GM21723 (cell line): ENCODE measurements at regions not wholly inside any gene's neighbourhood (a gene's known extent, or its start where the extent isn't known, plus 50 kb on each side); places are given as distances from the start of the nearest gene placed in this dataset.
"Not testable (repeated sequence)": the region's sequence is repeated elsewhere in the genome, so short reads cannot be mapped to it uniquely, and the experiment has no call there.

Experiments
- ATAC-seq: cut with Tn5 transposase; IDR thresholded peaks from one replicate; pipeline ENCODE4 v1.9.1; 2021; ENCODE audit warnings: mild to moderate bottlenecking, moderate library complexity; ENCODE audit not compliant: unreplicated experiment

DNA sequence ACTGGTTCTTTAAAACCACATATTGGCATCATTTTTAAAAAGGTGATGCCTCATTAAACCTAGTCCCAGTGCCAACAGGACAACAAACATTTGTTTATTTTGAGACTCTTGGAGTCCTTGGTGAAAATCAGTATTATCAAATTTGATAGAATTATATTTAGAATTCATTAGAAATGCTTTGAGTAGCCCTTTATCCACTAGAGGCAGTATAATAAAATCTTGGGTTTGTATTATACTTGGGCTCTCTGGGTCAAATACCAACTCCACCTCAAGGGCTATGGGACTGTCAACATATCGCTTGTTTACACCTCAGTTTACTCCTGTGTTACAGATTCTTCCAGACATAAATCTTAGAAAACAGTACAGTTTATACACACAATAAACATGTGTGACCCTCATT is 335.7 kb upstream of the FSTL5 start:
- ATAC-seq, result no peak

DNA sequence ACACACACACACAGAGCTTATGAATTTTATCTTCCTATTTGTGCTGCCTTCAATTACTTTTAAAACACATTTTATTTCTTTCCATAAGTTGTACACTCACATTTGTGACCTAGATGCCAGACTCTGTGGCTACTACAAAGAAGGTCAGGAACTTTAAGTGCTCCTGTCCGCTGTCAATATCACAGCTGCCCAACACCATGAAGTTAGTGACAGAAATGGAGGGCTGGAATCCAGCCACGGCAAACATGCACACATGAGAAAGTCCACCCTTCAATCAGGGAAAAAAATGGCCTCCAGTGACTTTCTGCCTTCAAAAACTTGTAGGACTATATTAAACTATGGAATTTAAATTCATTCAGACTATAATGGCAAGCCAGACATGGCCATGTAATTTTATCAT is 334.4 kb upstream of the FSTL5 start:
- no peak for ATAC-seq

DNA sequence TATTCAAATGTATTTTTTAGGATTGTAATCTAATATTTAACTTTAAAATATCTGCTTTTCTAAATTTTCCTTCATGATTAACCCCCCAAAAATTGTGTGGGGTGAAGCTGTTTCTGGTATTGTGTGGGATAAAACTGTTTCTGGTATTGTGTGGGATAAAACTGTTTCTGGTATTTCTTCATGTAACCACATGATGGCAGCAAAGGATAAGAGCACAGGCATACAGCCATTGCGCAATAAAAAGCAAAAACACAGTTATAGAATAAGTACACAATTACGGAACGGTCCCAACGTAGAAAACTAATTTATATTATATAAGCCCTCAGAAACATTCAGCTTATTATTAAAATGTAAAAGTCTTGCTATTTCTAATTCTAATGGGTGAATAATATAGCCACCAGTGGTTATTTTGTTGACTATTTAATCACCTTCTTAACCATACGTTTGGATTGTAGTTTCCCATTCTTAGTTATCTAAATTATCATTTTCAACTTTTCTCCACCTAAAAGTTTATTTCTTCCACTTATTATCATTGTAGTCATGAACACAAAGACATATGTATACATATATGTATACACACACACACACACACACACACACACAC is 333.9 kb upstream of the FSTL5 start:
- peak; percentile 81 for ATAC-seq

DNA sequence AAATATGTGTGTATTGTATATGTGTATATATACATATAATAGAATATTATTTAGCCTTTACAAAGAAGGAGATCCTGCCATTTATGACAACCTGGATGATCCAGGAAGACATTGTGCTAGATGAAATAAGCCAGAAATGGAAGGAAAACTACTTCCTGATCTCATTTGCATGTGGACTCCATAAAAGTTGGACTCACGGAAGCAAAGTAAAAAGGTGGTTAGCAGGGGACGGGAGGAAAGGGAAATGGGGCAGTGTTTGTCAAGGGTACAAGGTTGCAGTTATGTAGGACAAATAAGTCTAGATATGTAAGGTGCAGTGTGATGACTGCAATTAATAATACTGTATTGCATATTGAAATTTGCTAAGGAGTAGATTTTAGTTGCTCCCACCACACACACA is 331.1 kb upstream of the FSTL5 start:
- no peak for ATAC-seq

DNA sequence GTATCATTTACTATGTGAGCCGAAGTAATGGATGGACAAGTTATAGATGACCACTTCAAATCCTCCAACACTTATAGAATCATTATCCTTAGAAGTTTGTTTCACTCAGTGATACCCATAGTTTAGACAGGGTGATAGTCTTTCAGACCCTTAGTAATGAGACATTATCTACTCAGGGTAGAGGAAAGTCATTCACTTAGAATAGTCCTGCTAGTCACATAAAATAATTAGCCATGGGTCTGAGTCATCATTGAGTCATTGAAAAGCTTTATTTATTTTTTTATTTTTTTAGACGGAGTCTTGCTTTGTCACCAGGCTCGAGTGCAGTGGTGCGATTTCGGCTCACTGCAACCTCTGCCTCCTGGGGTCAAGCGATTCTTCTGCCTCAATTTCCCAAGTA is 321.7 kb upstream of the FSTL5 start:
- no peak for ATAC-seq

DNA sequence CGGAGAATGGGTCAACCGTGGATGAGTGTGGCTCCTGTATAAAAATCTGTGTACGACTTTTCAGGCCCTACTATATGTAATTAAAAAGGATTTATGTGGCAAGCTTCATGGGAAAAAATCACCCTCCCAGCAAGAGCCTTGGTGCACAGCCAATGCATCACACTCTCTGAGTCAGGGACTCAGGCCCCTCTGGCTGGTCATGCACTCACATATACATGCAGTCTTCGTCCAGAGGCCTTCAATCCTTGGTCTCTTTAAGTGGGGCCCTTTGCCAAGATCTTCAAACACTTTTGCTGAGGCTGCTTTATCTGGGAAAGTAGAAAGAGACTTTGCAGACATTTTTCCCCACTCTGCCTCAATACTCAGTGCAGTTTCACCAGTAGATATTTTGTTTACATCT is 311.4 kb upstream of the FSTL5 start:
- no peak for ATAC-seq

DNA sequence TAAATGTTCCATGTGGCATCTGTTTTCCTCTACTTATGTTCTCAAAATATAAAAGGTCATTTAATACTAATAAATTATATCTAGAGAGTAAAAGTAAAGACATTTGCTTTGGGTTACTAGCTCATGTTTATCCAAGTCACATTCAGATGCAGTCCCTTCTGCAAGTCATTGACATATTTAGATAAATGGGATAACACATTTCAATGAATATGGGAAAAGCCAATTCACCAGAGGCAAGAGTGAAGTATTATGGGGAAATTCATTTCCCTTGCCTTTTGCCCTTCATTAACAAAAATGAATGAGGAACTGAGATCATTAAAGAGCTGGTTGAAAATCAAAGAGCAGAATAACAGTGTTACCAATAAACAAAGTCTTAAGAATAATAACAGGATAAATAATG is 306.2 kb upstream of the FSTL5 start:
- no peak for ATAC-seq

DNA sequence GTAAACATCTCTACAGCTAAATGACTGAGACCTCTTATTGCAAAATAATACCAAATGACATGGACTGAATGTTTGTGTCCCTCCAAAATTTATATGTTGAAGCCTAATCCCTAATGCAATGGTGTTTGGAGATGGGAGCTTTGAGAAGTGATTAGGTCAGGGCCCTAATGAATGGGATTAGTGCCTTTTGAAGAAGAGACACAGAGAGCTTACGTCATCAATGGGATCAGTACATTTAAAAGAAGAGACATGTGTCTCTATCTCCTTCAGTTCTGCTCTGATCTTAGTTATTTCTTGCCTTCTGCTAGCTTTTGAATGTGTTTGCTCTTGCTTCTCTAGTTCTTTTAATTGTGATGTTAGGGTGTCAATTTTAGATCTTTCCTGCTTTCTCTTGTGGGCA is 301.6 kb upstream of the FSTL5 start:
- ATAC-seq, result not testable (repeated sequence)

DNA sequence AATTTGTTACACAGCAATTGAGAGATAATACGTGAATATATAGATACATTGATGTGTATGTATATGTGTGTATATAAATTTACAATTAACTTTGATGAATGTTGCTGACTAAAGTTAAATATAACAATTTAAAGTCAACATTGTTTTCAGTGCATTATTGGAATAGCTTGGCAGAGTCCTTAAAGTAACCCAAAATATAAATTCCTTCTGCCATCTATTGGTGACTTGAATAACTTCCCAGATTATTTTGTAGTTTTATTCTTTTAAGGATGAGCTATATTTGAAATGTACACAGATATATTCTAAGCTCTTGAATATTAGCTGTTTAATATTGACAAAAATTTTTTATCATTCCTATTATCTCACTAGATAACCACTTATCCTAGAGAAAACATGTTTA is 298.2 kb upstream of the FSTL5 start:
- ATAC-seq, result no peak

DNA sequence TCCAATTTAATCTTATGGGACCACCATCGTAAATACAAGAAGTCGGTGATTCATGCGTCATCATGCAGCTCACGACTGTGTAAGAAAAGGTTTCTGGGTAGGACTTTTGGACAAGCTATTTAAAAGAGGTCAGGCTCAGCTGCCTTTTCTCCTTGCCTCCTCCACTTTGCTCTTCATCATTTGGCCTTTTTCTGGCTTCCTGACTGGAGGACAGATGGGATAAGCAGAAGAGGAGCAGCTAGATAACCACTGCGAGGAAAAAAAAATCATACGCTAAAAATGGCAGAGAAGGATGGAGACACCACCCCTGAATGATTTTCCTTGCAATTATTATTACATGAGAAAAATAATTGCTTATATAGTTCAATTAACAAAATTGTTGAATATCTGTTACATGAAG is 294.3 kb upstream of the FSTL5 start:
- ATAC-seq, result no peak

DNA sequence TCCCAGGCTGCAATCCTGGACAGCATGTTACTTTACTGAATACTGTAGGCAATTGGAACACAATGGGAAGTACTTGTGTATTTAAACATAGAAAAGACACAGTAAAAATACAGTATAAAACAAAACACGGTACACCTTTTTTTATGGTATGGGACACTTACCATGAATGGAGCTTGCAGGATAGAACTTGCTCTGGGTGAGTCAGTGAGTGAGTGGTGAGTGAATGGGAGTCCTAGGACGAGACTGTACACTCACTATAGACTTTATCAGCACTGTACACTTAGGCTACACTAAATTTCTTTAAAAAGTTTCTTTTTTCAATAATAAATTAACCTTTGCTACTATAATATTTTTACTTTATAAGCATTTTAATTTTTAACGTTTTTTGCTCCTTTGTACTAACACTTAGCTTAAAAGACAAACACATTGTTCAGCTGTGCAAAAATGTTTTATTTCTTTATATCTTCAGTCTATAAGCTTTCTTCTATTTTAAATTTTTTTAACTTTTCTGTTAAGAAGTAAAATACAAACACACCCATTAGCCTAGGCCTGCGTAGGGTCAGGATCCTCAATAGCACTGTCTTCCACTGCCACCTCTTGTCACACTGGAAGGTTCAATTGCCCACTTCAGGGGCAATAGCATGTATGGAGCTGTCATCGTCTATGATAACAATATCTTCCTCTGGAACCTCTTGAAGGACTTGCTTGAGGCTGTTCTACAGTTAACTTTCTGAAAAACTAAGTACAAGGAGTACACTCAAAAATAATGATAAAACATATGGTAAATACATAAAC is 293.5 kb upstream of the FSTL5 start:
- no peak for ATAC-seq

DNA sequence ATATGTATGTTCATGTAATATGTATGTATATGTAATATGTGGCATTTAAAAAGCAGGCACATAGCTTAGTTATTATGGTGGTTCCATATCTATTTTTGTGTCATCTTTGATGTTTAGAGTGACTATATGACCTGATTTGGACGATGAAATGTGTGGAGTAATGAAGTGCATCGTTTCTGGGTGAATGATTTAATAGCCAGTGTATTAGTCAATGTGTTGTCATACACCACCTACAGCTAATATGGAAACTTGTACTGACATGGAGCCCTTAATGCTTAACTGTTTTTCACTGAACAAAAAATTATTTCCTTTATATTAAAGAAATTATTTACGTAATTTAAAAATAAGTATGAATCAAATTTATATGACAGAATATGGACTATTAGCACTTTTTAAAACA is 292.3 kb upstream of the FSTL5 start:
- ATAC-seq, result no peak

DNA sequence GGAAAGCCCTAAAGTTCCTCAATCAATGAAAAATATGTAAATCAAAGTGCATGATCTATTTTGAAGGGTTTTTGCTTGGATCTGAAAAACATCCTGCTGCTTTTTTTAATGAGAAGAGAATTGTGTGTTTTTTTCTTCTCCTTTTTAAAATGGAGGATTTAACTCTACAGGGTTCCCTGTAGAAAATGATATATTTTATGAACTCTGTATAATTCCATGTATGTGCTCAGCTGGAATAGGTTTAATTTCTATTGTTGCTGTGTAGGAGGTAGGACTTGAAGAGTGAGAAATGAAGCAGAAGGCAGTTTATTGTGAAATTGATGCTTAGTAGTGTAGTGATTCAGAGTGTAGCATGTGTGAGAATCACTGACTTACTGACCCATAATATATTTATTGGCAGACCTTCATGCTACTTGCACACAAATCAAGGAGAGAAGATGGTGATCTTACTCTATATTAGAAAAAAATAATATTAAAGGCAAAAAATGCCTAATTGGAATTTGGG is 286.8 kb upstream of the FSTL5 start:
- ATAC-seq, result no peak

DNA sequence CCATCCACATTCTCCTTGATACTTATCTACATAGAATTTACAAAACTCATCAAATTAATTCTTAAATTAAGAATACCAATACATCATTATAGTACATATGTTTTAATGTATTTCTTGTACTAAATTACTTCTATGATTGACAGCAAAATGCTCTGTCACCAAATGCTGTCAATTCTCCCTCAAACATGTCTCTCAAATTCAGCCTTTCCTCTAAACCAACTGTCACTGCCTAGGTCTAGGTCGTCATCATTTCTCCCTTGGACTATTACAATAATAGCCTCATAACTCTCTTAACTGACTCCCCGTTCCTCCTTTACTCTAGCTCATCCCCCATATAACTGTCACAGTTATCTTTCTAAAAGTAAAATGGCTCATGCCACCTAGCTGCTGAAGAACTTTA is 279.7 kb upstream of the FSTL5 start:
- no peak for ATAC-seq

DNA sequence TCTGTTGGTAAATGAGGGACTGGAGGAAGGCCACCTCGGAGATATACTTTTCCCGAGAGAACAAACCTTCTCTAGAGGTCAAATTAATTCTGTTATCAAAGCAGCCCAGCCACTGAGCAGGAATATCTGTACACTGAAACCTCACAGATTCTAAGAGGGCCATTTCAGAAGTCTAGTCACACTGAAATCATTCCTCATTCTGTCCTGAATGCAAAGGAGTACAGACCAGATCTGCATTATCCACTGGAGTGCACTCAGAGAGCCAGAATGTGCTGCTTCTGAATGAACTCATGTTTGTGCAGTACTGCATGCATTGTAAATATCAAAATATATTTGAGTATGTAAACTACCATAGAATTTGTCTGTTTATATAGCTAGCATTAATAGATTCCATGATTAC is 278.3 kb upstream of the FSTL5 start:
- ATAC-seq, result no peak

DNA sequence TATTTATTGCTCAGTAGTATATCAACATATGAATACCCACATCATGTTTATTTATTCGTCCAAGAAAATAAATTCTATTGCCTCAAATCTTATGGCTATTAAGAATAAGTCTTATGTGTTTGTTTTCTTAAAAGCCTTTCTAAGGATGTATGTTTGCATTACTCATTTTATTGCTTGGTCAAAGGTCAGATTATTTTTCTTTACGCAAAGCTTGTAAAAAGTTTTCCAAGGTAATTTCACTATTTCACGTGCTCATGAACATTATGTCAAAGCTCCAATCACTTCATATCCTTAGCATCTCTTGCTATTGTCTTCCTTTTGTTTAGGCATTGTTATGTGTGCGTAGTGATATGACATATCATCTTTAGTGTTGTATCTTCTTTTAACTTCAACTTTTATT is 258.5 kb upstream of the FSTL5 start:
- ATAC-seq, result no peak

DNA sequence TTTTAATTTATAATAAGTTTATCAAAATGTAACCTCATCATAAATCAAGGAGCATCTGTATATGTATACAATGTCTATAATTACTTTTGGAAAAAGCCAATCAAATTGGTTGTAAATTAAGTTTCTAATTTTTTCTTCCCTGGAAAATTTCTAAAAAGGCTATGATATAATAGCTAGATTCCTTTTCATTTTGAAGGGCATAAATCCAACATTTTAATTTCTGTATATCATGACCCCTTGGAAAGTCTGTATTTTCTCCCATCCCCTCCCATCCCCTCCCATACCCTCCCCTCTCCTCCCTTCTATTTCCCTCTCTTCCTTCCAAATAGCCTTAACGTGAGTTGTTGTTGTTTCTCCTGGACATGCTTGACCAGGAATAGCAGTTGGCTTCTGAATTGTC is 247.1 kb upstream of the FSTL5 start:
- no peak for ATAC-seq

DNA sequence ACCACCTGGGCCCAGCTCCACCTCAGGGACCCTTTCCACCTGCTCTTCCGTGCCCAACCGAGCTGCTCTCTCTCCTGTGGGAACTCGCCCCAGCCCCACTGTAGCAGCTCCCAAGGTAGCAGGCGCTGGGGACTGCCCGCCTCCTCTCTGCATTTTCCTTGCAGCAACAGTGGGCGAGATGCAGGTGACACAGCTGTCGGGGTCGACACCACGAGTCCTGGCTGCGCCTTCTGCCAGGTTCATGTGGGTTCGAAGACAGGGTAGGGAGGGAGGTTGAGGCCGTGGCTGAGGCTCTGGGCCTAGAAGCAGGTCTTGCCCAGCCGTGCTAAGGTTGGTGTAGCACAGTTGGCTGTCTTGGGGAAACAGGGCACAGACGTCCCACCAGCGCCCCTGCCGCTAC is 245.2 kb upstream of the FSTL5 start:
- ATAC-seq, result no peak

DNA sequence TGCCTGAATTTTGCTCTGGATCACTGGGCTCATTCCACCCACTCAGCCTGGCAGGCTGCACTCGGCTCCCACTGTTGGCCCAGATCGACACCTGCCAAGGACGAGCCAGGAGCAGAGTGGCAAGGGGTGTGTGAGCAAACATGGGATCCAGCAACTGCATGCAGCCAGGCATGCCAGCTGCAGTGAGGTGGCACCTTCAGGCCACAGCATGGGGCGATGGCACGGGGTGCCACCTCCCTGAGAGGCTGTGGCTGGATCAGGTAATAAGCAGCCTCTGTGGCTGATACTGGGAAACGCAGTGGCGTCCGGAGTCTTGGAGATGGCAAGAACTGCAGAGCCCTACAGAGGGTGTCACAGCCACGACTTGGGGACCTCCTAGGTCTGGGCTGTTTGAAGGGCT is 244.5 kb upstream of the FSTL5 start:
- ATAC-seq, result no peak

DNA sequence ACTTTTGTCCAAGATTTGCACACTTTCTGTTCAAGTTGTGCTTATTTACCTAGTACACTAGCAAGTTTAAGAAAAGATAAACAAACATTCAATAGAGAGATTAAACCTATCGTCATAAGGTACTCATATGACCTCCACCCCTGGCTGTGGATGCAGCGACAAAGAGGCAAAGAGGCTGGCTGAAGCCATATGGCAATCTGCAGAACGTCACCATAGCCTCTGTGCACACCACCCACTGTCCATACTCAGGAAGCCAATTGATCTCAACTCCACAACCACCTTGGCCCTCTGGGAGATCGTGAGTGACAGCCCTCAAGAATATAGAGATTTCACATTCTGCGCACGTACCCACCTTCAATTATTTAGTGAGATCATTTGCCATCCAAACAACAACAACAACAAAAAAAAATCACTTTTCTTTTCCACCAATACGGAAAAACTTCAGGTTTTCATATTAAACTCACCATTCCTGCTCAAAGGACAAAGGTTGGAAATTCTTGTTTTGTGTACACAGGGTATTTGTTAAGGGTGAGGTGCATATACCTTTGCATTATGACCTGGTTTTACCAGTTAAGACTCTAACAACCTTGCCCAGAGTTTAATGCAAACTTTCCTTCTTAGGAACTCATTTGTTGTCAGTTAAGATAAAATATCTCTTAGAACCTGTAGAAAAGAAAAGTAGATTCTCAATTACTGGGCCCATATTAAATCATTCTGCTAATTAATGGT is 243.0 kb upstream of the FSTL5 start:
- no peak for ATAC-seq

DNA sequence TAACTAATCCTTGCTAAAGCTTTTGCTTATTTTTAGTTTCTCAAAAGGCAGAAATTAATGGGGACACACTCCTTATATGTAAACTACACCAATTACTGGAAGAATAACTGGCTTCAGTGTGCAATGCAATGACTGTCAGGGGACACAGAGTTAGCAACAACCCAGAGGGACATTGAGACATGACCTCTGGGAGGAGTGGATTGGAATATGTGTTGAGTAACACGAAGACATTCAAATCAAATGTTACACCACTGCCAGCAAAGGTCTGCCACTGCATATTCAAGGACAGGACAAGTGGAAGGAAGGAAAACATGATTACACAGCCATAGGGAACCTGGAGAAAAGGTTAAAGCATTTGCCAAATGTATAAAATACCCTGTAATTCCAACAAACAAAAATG is 240.1 kb upstream of the FSTL5 start:
- no peak for ATAC-seq

DNA sequence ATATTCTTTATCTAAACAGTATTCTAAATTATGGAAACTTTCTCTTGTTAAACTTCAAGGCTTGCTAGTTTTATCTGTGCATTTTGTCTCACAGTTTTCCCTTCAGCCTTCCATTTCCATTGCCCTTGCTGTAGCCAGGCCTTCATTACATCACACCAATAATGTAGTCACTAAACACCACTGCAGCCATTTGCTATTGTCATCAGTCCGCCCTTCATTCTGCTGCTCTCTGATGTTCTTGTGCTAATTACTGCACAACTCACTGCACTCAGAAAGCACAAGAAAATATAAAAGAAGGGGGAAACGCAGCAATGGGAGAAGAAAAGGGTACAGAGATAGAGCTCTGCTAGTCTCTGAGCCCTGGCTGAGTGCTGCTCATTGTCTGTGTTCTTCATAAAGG is 239.6 kb upstream of the FSTL5 start:
- no peak for ATAC-seq
